NCI-H345 (cell line): ENCODE measurements at regions not wholly inside any gene's neighbourhood (a gene's known extent, or its start where the extent isn't known, plus 50 kb on each side); places are given as distances from the start of the nearest gene placed in this dataset.
A peak's percentile ranks its signal among the peaks of the same experiment; 100 is the strongest.

ENCODE experiments used
- DNase-seq: peaks from one replicate; lab custom pipeline; 2025; lab: John Stamatoyannopoulos, UW

GRCh38 chr9:78806492-78807160, 509.7 kb downstream of the PSAT1 start:
- DNase-seq = no peak

GRCh38 chr9:78807286-78807685, 510.4 kb downstream of the PSAT1 start:
- DNase-seq = no peak

GRCh38 chr9:78808048-78808447, 511.1 kb downstream of the PSAT1 start:
- no peak for DNase-seq

DNA sequence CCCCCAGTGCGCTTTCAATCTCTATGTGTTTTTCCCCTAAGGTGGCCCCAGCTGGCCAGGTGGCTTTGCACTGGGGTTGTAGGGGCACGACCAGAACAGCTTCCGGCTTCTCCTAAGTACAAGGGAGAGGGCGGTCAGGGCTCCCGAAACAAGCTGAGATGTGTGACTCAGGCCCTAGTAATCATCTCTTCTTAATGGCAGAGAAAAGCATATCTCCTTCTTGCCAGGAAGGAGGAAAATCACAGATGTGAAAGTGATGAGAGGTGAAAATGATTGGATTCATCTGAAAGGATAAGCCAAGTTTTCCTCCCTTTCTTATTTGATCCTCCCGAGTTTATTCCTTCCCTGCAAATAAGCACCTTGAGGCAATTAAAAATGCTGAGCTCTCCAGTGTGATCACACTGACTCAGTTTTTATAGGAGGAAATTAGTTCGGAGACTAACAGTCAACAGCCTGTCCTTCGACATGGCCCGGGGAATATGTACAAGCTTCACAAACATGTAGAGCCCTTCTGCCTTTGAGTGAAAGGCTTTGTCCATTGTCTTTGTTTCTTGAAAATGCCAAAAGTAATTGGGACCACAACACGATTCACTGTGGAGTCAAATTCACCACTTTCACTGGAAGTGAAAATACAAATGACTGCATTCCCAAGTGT, 514.8 kb downstream of the PSAT1 start:
- DNase-seq = no peak

DNA sequence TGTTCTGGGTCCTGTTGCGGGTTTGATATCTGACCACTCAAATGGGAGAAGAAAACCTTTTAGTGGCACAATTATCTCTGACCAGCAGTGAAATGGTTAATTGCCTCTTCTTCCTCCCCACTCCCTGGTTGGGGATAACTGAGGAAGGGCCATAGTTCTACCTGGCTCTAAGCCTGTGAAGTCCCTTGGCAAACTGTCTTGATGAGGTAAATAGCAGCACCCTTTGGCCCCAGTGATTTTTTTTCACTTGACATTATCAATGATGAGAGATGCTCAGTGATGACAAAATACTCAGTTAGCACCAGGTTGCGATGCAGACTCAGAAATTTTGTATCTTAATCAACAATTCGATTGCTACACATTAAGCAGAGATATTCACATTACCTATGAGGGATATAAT, 515.7 kb downstream of the PSAT1 start:
- DNase-seq = no peak

DNA sequence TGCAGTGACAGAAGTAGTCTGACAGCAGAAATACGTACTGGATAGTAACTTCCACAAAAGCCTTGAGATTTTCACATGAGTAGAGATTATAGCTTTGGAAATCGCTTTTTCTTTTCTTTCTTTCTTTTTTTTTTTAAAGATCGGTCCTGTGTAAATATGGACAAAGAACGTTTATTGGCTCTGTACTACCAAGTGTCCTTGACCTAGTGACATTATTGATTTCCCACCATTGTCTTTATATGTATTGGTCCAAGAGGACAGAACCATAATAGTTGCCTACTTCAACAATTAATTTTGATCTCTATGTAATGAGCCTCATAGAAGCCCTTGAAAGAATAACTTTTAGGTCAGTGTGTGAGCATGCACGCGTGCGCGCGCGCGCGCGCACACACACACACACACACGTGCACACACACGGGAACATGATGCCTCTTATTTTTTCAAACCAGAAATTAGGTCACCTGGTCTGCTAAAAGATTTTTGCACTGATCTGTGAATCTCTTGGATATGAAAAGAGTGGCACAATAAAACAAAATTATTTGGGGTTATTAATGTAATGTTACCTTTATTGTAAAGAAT, 516.8 kb downstream of the PSAT1 start:
- no peak for DNase-seq

- DNase-seq = peak; percentile 32
Measured at GRCh38 chr9:78821126-78821822, 524.3 kb downstream of the PSAT1 start.

DNA sequence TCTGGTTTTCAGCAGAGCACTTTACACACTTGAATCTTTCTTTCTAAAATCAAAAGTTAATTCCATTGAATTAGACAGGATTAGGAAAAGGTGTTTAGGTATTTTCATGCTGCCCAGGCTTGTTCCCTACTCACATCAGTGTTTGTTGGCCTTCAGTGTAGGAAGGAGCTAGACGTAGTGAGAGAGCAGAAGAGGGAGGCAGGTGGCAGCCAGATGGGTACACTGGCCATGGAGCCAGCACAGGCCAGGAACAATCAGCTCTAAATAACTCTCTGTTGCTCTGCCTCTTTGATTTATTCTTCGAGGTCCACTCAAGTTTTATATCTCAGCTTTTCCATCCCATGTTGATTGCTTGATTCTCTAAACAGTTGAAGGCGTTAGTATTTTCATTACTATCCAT, 529.6 kb downstream of the PSAT1 start:
- no peak for DNase-seq

DNA sequence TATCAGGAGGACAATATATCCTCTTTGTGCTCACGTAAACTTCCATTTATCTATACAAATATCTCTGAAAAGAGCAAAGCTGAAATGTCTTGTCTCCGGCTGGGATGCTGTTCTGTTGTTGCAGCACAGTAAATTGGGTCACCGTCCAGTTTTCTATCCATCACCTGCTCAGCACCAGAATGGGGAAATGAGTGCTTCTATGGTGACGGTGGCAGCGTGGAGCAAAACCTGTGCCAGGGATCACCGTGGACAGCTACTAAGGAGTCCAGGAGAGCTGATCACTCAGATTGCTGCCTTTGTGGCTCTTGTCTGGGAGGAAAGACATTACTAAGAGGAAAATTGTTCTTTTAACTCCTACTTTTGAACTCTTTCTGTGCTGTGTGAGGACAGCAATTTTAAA, 531.6 kb downstream of the PSAT1 start:
- DNase-seq = no peak

DNA sequence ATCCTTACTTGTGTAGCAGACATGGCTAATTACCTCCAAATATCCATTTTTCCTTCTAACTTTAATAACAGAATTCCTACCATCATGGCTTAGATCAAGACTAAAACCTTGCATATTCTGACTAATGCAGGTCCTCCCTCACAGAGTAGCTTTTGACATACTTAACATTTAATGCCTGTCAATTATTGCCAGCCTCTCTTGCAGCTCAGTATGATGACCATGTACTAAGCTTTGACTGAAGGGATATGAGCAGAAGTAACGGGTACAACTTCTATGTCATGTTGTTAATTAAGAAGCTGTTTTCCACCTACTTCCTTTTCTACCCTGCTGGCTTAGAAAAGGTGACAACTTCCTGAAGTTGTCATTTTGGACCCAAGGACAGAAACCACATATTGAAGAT, 533.4 kb downstream of the PSAT1 start:
- DNase-seq = no peak

GRCh38 chr9:78831726-78832125, 534.8 kb downstream of the PSAT1 start:
- no peak for DNase-seq

DNA sequence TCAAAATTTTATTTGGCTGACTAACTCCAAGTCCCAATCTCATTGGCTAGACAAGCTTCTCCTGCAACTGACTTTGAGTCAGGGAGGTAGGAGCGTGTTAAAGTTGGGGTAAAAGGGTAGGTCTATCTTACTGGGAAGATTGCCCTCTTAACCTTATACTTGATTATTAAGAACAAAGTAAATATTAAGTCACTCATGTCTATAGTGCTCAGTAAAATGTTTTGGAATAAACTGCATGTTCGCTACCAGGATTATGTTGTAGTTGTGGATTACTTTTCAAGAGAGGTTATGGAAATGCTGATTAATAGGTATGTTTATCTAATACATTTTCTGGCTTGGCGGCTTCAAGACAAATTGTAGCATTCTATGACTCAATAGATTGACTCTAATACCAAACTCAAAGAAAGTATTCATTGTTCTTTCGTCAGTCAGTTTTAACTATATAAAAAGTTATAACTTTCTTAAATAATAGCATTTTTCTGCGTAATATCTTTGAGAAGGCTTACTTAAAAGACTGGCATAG, 539.1 kb downstream of the PSAT1 start:
- DNase-seq = no peak

- no peak for DNase-seq
Measured at GRCh38 chr9:78839252-78839651, 542.3 kb downstream of the PSAT1 start.

- no peak for DNase-seq
Measured at GRCh38 chr9:78848061-78848460, 551.1 kb downstream of the PSAT1 start.

DNA sequence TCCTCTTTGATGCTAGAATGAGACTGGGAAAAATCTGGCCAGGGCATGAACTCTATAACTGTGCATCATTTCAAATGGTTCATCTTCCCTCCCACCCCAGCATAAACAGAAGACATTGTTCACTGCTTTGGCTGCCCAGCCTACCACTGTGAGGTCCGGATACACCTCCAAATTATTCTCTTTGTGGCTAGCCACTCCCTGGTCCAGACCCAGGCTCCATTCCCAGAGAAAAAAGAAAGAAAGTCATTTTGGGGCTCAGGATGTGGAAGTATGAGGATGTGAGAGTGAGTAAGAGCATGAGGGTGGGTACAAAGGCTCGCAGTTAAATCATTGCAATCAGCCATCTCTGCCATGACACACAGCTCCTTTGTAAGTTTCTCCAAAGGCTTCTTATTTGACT, 559.2 kb downstream of the PSAT1 start:
- DNase-seq = no peak

DNA sequence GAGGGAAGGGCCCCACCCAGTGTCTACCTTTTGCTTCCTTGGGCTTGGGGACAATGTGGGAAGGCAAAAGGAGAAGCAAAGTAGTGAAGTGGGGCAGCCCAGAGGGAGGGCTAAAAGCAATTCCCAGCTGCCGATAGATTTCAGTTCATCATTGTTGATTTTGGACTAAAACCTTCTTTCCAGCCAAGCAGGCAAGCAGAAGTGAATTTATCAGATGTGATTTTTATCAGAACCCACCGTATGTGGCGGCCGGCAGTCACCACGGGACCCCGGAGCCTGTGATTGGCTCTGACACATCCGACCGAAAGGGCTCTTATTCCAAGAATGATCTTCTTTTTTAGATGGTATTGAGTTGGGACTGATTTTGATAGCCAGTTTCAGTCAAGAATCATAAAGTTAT, 559.9 kb downstream of the PSAT1 start:
- DNase-seq = no peak

- DNase-seq = peak; percentile 13
Measured at GRCh38 chr9:78857373-78858225, 560.7 kb downstream of the PSAT1 start.

DNA sequence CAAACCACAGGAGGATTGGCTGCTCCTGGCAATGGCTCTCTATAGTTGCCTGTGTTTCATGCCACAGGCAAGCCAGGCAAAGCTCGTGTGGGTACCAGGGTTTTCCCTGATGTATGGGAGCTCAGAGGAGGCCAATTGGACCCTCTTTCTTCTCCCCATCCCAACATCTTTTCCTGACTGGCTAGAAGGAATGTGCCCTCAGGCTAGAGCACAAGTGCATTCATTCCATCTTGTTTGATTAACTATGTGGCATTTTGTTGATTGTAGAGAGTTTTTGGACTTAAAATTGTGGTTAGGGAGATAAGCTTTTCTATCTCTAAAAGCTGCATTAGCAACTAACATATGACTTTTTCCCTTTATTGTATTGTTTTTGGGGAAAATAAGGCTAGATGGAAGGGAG, 561.3 kb downstream of the PSAT1 start:
- DNase-seq = no peak

- DNase-seq = no peak
Measured at GRCh38 chr9:78860801-78861475, 564.0 kb downstream of the PSAT1 start.

DNA sequence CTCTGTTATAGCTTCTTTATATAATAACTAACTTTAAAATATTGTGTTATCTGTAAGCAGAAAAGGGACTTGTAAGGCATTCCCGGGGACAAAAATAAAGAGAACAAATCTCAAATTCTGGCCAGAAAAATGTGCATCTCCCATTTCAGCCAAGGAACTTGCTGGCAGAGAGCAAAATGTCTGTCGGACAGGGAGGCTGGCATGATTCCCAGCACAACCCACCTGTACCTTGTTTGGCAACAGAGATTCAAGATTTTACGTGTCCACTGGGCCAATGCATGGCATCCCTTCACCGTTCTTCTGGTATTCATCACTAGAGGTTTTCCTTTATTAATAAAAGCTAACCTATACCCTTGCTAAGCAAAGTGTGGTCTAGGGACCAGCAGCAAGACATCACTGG, 566.6 kb downstream of the PSAT1 start:
- DNase-seq = no peak

DNA sequence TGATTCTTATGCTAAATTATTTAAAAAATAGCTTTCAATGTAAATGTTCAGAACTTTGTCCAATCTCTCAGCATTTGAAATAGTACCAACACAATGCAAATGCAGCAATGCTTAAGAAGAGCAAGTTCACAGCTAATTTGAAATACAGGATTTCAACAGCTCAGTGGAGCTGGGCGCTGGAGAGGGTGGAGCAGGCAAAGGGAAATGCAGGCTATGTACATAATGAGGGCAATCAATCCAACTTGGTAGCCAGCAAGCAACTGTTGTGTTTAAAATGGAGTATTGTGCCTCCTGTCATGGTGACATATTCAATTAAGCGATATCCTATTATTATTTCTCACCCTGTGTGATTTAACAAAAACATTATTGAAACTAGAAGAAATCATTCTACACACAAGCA, 568.8 kb downstream of the PSAT1 start:
- no peak for DNase-seq
